Astrocyte (in vitro differentiated cells and primary cell): ENCODE measurements at regions not wholly inside any gene's neighbourhood (a gene's known extent, or its start where the extent isn't known, plus 50 kb on each side); places are given as distances from the start of the nearest gene placed in this dataset.
"Not testable (repeated sequence)": the region's sequence is repeated elsewhere in the genome, so short reads cannot be mapped to it uniquely, and the experiment has no call there.

ENCODE experiments used
- DNase-seq: peaks from one replicate; pipeline ENCODE4 v3.0.0-alpha.2; 2010; ENCODE audit warnings: low read depth
- FAIRE-seq: peaks from 2 replicates; lab custom pipeline; 2011; peaks lifted over from hg19 to GRCh38; lab: Jason Lieb, UNC
- H2AFZ ChIP-seq: 2 replicates; pipeline ENCODE4 v1.6.0; 2012; ENCODE audit warnings: low read depth, low read length, inconsistent platforms
- H3K27ac ChIP-seq: 2 replicates; pipeline ENCODE4 v1.5.1; 2011; ENCODE audit warnings: low read depth, low read length, inconsistent platforms
- H3K27me3 ChIP-seq: 2 replicates; pipeline ENCODE4 v1.6.0; 2011; ENCODE audit warnings: low read length, inconsistent platforms; ENCODE audit not compliant: insufficient read depth
- H3K36me3 ChIP-seq: 2 replicates; pipeline ENCODE4 v1.5.1; 2011; ENCODE audit warnings: low read length, inconsistent platforms; ENCODE audit not compliant: insufficient read depth
- H3K4me1 ChIP-seq: 2 replicates; pipeline ENCODE4 v1.5.1; 2011; ENCODE audit warnings: low read length, inconsistent platforms; ENCODE audit not compliant: insufficient read depth
- H3K4me2 ChIP-seq: 2 replicates; pipeline ENCODE4 v1.6.0; 2012; ENCODE audit warnings: low read length, inconsistent platforms
- H3K4me3 ChIP-seq: 2 replicates; pipeline ENCODE4 v1.5.1; 2011; ENCODE audit warnings: low read depth, mild to moderate bottlenecking, low read length, inconsistent platforms; ENCODE audit not compliant: insufficient read depth
- H3K79me2 ChIP-seq: 2 replicates; pipeline ENCODE4 v1.6.0; 2012; ENCODE audit warnings: mild to moderate bottlenecking, low read length, inconsistent platforms; ENCODE audit not compliant: insufficient read depth
- H3K9ac ChIP-seq: 2 replicates; pipeline ENCODE4 v1.6.0; 2012; ENCODE audit warnings: mild to moderate bottlenecking, low read length, inconsistent platforms
- H3K9me3 ChIP-seq: 2 replicates; pipeline ENCODE4 v1.5.1; 2012; ENCODE audit warnings: low read depth, mild to moderate bottlenecking, low read length, inconsistent platforms; ENCODE audit not compliant: insufficient read depth
- H4K20me1 ChIP-seq: 2 replicates; pipeline ENCODE4 v1.6.0; 2012; ENCODE audit warnings: low read length, inconsistent platforms; ENCODE audit not compliant: insufficient read depth
- H3K27ac Mint-ChIP-seq: one replicate; pipeline ENCODE4 v1.8.0; 2021; ENCODE audit warnings: mild to moderate bottlenecking, mixed read lengths; ENCODE audit not compliant: unreplicated experiment
- H3K27me3 Mint-ChIP-seq: one replicate; pipeline ENCODE4 v1.8.0; 2021; ENCODE audit warnings: low read depth, mixed read lengths; ENCODE audit not compliant: unreplicated experiment
- H3K36me3 Mint-ChIP-seq: one replicate; pipeline ENCODE4 v1.8.0; 2021; ENCODE audit warnings: low read depth, mixed read lengths; ENCODE audit not compliant: unreplicated experiment
- H3K4me1 Mint-ChIP-seq: one replicate; pipeline ENCODE4 v1.8.0; 2021; ENCODE audit warnings: low read depth, mixed read lengths; ENCODE audit not compliant: unreplicated experiment
- H3K4me3 Mint-ChIP-seq: one replicate; pipeline ENCODE4 v1.8.0; 2021; ENCODE audit warnings: mild to moderate bottlenecking, moderate library complexity, mixed read lengths; ENCODE audit not compliant: unreplicated experiment
- H3K9me3 Mint-ChIP-seq: one replicate; pipeline ENCODE4 v1.8.0; 2021; ENCODE audit warnings: mild to moderate bottlenecking, mixed read lengths; ENCODE audit not compliant: unreplicated experiment
- EZH2 ChIP-seq: IDR thresholded peaks from 2 replicates; pipeline ENCODE4 v1.6.1; 2012; ENCODE audit warnings: mild to moderate bottlenecking, low read length, inconsistent platforms; ENCODE audit not compliant: insufficient read depth
- TF ChIP-seq, protein P1 (sequence below): IDR thresholded peaks from 2 replicates; pipeline ENCODE4 v1.5.1; 2011; ENCODE audit warnings: low read depth, mild to moderate bottlenecking, inconsistent platforms, low read length, moderate library complexity; ENCODE audit not compliant: insufficient read depth

DNA sequence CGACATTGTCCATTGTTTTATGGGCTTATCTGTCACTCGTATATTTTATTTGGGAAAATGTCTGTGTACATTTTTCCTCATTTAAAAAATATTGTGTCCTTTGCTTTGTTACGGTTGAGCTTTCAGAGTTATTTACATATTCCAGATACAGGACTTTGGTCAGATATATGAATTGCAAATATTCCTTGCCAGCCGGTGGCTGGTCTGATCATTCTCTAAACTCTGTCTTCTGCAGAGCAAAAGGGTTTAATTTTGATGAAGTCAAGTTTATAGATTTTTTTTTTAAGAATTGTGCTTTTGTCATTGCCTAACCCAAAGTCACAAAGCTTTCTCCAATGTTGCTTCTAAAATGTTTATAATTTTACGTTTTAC lies 78.3 kb upstream of the SFSWAP start:
- not testable (repeated sequence) for H3K9me3 ChIP-seq, H3K27ac ChIP-seq, H4K20me1 ChIP-seq, H3K36me3 ChIP-seq, H3K27ac Mint-ChIP-seq, H3K4me3 ChIP-seq, H3K79me2 ChIP-seq, H3K27me3 ChIP-seq, H3K4me2 ChIP-seq, H3K36me3 Mint-ChIP-seq, FAIRE-seq, H2AFZ ChIP-seq, H3K4me1 Mint-ChIP-seq, DNase-seq, H3K4me1 ChIP-seq, H3K9ac ChIP-seq, H3K9me3 Mint-ChIP-seq, H3K4me3 Mint-ChIP-seq
- peaks cover 25% of the 10 kb centered on the region for H3K27me3 Mint-ChIP-seq

DNA sequence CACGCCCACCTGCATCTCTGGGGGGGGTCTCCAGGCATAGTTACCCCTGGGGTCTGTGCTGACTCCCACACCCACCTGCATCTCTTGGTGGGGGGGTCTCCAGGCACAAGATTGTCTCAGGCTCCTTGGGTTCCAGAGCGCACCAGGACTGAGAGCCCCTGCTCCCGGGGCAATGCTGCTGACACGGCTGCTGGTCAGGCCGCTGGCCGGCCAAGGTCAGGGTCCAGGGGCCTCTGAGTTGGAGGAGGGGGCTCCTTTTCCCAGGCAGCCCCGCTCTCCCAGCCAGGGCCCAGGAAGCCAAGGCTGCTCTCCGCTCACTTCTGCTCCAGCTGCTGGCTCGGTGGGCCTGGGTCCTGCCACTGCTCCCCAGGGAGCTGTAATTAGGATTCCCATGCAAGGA lies 77.3 kb upstream of the SFSWAP start:
- H3K9me3 Mint-ChIP-seq, FAIRE-seq, H3K9me3 ChIP-seq, H3K27ac Mint-ChIP-seq, H3K4me1 ChIP-seq, H3K27me3 ChIP-seq, DNase-seq, H3K4me3 Mint-ChIP-seq, H3K27ac ChIP-seq, H3K4me3 ChIP-seq, H2AFZ ChIP-seq, H3K36me3 Mint-ChIP-seq, H3K9ac ChIP-seq, H3K4me2 ChIP-seq, H4K20me1 ChIP-seq, H3K4me1 Mint-ChIP-seq, H3K36me3 ChIP-seq, H3K79me2 ChIP-seq: not testable (repeated sequence)
- peaks cover 30% of the 10 kb centered on the region for H3K27me3 Mint-ChIP-seq

DNA sequence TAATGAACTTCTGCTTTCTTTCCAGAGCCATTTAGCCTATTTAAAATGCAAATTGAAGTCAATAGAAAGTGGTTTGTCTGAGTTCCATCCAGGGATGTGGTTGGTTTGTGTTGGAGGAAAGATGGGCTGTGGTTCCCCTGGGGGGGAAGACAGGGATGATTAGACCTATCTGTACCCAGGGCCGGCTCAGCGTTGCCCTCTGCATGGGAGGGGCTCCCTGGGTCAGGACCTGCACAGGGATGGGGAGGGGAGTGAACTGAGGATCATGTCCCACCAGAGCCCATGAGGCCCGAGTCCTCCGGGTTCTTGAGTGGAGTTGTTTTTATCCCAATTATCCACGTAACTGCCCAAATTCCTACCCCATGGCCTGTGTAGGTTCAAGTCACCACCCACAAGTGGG lies 76.9 kb upstream of the SFSWAP start:
- DNase-seq (no peak), FAIRE-seq (no peak)
- no peak overlapping the region for H3K27ac Mint-ChIP-seq
- Histone ChIP-seq H3K36me3 (no peaks in the 10 kb centered on the region), H3K9ac (no peak overlapping the region), H3K4me2 (no peak overlapping the region), H3K79me2 (no peaks in the 10 kb centered on the region), H3K4me1 (no peaks in the 10 kb centered on the region), H3K27ac (no peak overlapping the region), H2AFZ (no peak overlapping the region), H3K4me3 (no peak overlapping the region), H4K20me1 (no peaks in the 10 kb centered on the region), H3K27me3 (no peaks in the 10 kb centered on the region), H3K9me3 (no peaks in the 10 kb centered on the region)
- H3K9me3 Mint-ChIP-seq = peaks cover 2% of the 10 kb centered on the region
- H3K36me3 Mint-ChIP-seq = no peaks in the 10 kb centered on the region
- peaks cover 30% of the 10 kb centered on the region for H3K27me3 Mint-ChIP-seq
- no peaks in the 10 kb centered on the region for H3K4me1 Mint-ChIP-seq
- TF ChIP-seq, protein P1, sequence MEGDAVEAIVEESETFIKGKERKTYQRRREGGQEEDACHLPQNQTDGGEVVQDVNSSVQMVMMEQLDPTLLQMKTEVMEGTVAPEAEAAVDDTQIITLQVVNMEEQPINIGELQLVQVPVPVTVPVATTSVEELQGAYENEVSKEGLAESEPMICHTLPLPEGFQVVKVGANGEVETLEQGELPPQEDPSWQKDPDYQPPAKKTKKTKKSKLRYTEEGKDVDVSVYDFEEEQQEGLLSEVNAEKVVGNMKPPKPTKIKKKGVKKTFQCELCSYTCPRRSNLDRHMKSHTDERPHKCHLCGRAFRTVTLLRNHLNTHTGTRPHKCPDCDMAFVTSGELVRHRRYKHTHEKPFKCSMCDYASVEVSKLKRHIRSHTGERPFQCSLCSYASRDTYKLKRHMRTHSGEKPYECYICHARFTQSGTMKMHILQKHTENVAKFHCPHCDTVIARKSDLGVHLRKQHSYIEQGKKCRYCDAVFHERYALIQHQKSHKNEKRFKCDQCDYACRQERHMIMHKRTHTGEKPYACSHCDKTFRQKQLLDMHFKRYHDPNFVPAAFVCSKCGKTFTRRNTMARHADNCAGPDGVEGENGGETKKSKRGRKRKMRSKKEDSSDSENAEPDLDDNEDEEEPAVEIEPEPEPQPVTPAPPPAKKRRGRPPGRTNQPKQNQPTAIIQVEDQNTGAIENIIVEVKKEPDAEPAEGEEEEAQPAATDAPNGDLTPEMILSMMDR = no peak
- no peak for TF ChIP-seq EZH2
- no peak overlapping the region for H3K4me3 Mint-ChIP-seq

DNA sequence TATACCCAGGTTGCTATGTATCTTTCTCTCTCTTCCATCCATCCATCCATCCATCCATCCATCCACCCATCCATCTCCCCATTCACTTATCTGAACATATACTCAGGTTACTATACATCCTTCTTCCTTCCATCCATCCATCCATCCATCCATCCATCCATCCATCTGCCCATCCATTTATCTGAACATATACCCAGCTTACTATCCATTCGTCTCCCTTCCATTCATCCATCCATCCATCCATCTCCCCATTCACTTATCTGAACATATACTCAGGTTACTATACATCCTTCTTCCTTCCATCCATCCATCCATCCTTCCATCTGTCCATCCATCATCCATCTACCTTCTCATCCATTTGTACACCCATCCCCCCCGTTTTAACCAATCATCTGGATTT lies 75.9 kb upstream of the SFSWAP start:
- H3K27me3 Mint-ChIP-seq = peaks cover 29% of the 10 kb centered on the region
- H3K27ac Mint-ChIP-seq, H3K79me2 ChIP-seq, H3K4me1 ChIP-seq, H3K4me3 ChIP-seq, H3K27ac ChIP-seq, H3K27me3 ChIP-seq, H4K20me1 ChIP-seq, H3K9me3 ChIP-seq, DNase-seq, H3K36me3 Mint-ChIP-seq, H3K36me3 ChIP-seq, H3K4me2 ChIP-seq, H3K9me3 Mint-ChIP-seq, H3K4me1 Mint-ChIP-seq, FAIRE-seq, H3K9ac ChIP-seq, H2AFZ ChIP-seq, H3K4me3 Mint-ChIP-seq: not testable (repeated sequence)
